HuH-7 (cell line): ENCODE measurements at regions not wholly inside any gene's neighbourhood (a gene's known extent, or its start where the extent isn't known, plus 50 kb on each side); places are given as distances from the start of the nearest gene placed in this dataset.

Source experiments
- DNase-seq: peaks from one replicate; pipeline ENCODE4 v3.0.0; 2011; ENCODE audit warnings: low spot score

DNA sequence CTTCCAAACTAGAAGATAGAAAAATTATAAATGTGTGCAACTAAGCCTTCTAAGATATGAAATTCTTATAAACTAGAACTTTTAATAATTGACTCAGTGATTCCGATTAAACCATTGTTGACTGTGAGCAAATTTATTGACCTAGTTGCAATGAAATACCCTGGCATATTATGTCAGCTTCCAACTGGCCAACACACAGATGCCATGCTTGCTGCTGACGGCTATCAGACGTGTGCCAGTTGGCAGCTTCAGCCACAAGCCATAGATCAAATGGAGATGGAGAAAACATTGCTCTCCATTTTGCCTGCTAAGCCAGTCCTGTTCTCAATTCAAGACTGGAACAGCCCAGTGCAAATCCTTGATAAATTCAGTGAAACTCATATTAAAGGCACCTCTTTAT, 101.7 kb upstream of the HDGFL1 start:
- no peak for DNase-seq

DNA sequence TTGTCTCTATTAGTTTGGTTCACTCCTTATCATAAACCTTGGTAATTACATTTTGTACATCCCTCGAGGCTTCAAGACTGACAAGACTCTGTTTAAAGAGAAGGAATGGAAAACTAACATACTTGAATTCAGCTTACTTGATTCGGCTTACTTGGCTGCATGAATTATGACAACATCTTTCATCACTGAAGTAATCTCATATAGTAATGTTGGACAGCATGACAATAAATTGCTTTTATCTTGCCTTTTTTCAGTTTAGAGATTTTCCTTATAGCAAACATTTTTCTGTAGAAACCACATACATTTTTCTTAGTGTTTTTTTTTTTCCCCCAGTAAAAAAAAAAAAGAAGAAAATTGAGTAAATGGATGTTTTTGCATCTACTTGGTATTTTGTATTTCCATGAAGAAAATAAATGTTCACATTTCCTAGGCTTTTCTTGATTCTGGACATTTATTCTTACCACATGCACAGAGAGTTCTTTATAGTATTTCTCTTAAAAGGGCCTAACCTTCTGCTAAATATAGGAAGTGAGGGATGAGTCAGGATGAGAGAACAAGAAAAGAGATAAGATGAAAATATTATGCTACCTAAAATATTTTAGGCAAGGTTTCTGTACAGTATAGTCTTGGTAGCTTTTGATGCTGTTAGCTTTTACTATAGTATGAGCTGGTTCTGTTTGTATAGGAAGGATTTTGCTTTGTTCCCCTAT, 101.0 kb upstream of the HDGFL1 start:
- DNase-seq: no peak

DNA sequence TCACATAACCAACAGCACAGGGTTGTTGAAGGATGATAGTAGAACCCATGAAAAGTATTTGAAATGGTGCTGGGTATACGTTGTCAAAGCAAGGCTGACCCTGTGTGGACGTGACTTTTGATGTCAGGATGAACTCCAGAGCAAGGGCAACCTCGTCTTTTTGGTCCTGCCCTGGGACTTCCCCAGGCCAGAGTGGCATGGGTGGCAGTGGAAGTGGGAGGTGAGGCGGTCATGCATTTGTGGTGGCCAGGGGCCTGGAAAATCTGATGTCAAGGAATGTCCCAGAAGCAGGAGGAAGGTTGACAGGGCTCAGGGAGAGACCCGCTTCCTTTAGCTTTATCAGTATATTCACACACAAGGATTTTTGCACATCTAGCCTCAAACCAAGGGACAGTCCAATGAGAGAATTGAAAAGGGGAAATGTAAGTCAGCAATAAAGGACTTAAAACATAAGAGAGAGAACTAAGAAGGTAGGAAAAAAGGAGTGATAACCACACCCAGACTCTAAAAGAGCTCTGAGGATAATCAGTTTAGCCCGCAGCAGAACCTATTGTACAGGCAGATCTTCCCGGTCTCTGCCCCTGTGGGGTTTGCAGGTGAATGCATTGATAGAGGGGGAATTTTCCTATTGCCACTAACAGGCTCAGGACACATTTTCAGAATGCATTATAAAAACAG, 98.8 kb upstream of the HDGFL1 start:
- DNase-seq: no peak

DNA sequence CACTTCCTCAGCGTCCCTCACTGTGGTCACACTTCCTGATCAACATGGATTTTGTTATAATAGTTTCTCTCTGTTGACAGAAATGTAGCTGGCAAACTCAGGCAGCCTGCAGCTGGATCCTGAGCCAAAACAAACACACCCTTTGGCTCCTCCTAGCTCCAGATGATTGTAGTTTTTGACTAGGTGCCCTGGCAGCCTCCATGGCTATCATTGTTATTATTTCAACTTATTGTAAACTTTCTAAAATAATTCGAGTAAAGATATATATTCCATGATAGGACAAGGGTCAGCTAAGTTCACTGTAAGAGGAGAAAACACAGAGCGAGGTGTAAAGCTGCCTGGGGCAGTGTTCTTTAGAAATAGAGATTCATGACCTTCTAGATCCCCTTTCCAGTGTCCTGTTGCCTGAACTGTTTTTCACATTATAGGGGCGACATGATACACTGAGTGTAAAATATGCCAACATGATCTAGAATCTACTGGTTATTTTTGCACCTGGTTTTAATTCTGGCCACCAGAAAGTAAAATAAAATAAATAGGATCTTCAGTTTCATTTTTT, 98.2 kb upstream of the HDGFL1 start:
- DNase-seq: peak; percentile 18

DNA sequence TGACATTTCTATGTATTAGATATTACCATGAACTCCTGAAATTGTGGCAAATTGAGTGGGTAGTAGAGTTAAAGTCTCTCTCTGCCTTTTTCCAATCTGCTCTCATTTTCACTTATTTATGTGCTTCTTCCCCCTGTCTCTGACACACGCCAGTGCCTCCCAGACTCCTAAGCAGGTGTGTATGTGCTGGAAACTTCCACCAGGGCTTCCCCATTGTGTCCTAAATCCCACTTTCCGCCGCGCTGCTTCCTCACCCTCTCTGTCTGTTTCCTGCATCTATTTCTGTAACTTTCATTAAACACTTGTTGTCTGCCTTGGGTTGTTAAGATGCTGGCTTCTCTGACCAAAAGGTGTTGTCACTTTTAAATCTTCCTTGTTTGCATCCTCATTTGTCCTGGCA, 97.6 kb upstream of the HDGFL1 start:
- no peak for DNase-seq

DNA sequence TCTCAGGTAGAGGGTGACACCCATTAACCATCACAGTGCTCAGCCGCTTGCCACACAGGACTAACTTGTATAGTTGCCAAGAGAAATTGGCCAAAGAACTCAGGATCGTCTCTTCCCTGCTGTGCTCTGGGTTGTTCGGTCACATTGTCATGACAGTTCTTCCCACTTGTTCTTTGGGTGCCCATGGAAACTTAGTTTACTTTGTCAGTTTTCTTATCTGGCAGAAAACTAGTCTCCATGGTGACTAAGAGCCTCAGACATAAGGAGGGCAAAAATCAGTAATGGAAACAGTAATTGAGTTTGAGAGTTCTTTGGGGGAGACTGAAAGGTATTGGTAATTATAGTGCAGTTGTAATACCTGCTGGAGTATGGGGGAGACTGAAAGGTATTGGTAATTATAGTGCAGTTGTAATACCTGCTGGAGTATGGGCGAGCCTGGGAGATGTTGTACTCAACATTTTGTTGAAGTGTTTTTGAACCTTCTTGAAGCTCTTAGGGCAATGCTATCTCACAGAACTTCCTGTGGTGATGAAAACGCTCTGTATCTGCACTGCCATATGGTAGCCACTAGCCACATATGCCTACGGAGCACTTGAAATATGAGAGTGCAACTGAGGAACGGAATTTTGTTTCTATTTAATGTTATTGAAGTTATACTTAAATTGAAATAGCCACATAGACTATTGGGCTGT, 95.2 kb upstream of the HDGFL1 start:
- no peak for DNase-seq

DNA sequence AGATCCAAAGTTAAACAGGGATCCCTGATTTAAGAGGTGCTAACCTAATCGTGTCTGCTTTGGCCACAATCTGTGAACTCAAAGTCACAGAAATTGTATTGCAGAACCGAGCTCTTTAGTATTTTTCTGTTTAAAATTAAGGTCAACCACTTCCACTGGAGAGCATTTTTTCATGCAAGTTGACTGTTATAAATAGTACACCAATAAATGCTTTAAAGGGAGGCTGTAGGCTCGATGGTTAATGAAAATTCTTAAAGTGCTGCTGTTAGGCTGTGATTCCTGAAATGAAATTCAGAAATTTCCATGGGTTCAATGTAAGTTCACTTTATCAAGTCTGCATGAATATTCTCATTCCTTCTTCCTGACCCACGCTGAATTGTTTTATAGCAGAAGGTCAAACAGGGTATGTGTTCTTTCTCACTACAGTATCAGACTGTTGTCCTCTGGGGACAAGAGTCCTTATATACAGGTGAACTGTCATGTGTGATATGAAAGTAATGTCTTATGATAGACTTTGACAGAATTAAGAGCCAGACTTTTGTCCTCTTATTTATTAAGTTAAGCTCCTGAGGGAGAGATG, 92.5 kb upstream of the HDGFL1 start:
- no peak for DNase-seq

DNA sequence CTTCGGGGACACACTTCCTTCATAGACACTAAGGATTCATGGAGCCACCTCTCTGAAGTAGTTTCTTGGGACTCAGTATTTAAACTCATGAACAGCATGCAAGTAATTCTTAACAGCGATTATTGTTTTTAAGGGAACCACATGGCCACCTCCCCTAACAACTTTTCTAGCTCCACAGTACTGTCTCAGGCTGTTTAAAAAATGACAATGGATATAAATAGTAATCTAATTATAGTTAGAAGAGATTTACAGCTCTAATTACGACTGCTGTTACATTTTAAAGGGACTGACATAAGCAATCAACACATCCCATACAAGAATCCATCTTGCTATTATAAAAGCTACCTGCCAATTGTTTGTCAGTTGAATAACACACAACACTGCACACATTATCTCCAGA, 72.1 kb upstream of the HDGFL1 start:
- DNase-seq: no peak

DNA sequence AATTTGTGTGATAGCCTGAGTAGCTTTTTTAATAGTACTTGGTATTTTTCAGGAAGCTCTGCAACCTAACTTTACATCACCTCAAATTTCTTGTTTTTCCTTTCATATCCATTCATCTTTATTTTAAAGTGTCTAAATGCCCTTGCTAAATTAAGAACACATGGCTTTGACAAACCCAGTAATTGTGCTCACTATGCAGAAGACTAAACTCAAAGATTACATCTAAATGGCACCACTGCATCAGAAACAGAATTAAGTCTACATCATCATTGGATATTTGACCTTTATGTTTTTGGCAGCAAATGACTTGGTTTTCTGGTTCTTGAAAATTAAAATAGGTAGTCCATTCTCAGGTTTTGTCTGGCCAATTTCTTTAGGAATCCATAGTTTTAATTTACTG, 69.6 kb upstream of the HDGFL1 start:
- DNase-seq: no peak

DNA sequence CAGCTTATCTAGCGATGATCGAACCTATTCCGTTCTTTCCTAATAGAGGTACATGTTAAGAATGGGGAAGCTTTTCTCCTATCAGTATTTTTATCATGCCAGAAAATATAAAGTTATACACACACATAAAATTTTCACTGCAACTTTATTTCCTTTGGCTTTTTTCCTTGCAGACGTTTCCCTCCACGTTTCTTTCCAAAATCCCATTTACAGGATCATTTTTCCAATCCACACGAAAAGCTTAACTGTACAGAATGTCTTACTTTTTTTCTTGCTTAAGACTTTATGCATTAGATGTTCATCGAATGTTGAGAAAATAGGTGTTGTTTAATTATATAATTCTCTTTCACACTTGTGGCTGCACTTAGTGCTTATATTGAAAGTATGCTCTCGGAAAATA, 62.9 kb upstream of the HDGFL1 start:
- DNase-seq: no peak

DNA sequence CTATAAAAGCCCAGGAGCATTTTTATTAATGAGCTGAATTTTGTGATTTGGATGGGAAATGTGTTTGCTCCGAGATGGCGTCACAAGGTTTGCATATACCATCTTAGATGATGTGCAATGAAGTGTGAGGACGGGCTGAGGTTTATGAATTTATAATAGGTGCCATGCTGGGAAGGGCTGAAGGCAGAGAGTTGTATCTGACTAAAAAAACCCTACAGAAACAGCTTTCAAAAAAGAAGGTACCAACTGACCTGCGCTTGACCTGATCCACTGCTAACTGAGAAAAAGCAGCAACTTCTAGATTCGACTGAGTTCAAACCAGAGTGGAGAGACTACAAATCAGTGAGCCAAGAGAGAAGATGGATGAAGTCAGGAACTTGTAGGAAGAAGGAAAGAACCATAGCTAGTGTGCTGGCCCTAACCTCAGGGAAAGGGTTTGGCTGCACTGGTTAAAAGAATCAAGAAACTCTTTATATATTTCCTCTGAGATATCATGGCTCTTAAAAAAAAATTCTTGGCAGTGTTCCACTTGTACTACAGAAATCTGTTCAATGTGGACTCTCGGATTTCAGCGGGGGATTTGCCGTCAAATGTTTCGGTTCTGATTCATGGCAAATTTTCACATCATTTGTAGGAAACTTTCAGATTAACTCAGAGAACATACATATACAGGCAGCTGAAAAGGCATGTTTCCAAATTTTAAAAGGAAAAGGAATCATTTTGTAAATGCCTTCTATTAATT, 56.5 kb upstream of the HDGFL1 start:
- DNase-seq: no peak

DNA sequence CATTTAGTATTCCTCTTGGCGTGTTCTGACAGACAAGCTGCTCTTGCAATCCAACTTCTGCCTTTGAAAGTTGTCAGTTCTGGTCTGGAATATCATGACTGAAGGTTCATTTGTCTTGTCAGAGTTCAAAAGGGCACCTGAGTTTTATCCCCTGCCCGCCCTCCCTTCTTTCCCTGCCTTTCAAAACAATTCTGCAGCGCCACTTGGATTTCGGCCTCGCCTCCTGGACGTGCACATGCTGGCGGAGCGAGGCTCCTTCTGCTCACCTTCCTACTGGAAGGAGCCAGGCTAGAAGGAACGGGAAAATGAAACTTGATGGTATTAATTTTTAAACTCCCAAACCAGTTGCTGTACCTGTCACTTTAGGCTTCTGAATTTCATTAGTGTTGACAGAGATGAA, 55.7 kb upstream of the HDGFL1 start:
- DNase-seq: no peak

DNA sequence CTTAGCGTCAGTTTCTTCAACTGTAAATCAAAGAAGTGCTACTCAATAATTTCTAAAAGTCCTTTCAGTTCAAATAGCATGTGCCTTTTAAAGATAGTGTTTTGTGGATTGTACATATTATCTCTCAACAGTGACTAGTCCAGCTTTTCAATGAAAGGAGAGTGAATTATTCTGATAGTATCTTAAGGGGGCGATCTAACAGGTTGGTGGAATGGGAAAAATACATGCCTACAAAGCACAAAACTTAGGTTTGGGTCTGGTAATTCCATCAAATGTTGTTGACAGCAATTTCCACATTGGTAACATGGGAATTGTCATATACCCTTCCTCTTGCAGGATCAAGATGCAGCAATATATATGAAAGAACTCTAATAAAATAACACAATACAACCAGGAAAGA, 50.1 kb upstream of the HDGFL1 start:
- DNase-seq: no peak
